WTC11 (cell line): ENCODE measurements at regions not wholly inside any gene's neighbourhood (a gene's known extent, or its start where the extent isn't known, plus 50 kb on each side); places are given as distances from the start of the nearest gene placed in this dataset.

ENCODE experiments used
- CBFB ChIP-seq: sonication (generic); formaldehyde crosslinking; IDR thresholded peaks from 2 replicates; pipeline ENCODE4 v1.8.1; 2022; ENCODE audit warnings: mild to moderate bottlenecking, low read depth, missing genetic modification reagents
- CREB1 ChIP-seq: sonication (generic); formaldehyde crosslinking; IDR thresholded peaks from 2 replicates; pipeline ENCODE4 v1.8.0; 2023; ENCODE audit warnings: mild to moderate bottlenecking, missing genetic modification reagents
- CTCF ChIP-seq: fragments of 200-600 bp; IDR thresholded peaks from 2 replicates; pipeline ENCODE4 v1.8.0; 2022; ENCODE audit warnings: antibody characterized with exemption
- E2F1 ChIP-seq: sonication (generic); formaldehyde crosslinking; IDR thresholded peaks from 2 replicates; pipeline ENCODE4 v1.8.0; 2022; ENCODE audit warnings: mild to moderate bottlenecking, missing genetic modification reagents
- JUN ChIP-seq: sonication (generic); formaldehyde crosslinking; IDR thresholded peaks from 2 replicates; pipeline ENCODE4 v1.8.0; 2023; ENCODE audit warnings: mild to moderate bottlenecking, missing genetic modification reagents
- MAX ChIP-seq: sonication (generic); formaldehyde crosslinking; IDR thresholded peaks from 2 replicates; pipeline ENCODE4 v1.8.0; 2022; ENCODE audit warnings: mild to moderate bottlenecking, missing genetic modification reagents
- MLX ChIP-seq: sonication (generic); formaldehyde crosslinking; IDR thresholded peaks from 2 replicates; pipeline ENCODE4 v1.8.1; 2023; ENCODE audit warnings: mild to moderate bottlenecking, missing genetic modification reagents, moderate library complexity
- NR2C2 ChIP-seq: sonication (generic); formaldehyde crosslinking; IDR thresholded peaks from 2 replicates; pipeline ENCODE4 v1.8.0; 2022; ENCODE audit warnings: mild to moderate bottlenecking, missing genetic modification reagents
- PRDM15 ChIP-seq: sonication (generic); formaldehyde crosslinking; IDR thresholded peaks from 2 replicates; pipeline ENCODE4 v1.8.0; 2022; ENCODE audit warnings: missing genetic modification reagents
- SMAD4 ChIP-seq: sonication (generic); formaldehyde crosslinking; IDR thresholded peaks from 2 replicates; pipeline ENCODE4 v1.8.0; 2022; ENCODE audit warnings: mild to moderate bottlenecking, missing genetic modification reagents
- USF2 ChIP-seq: sonication (generic); formaldehyde crosslinking; IDR thresholded peaks from 2 replicates; pipeline ENCODE4 v1.8.1; 2023; ENCODE audit warnings: mild to moderate bottlenecking, missing genetic modification reagents, moderate library complexity
- ZNF416 ChIP-seq: fragments of 250-450 bp; sonication (Bioruptor Pico); IDR thresholded peaks from 2 replicates; pipeline ENCODE4 v1.9.0; 2021; ENCODE audit warnings: mild to moderate bottlenecking, inconsistent platforms

GRCh38 chr21:23281917-23282316 lies 2283.7 kb downstream of the NCAM2 start:
- TF ChIP-seq CTCF, result no peak
- TF ChIP-seq USF2 (CRISPR knock-in tag), result no peak
- TF ChIP-seq E2F1 (CRISPR knock-in tag), result no peak
- TF ChIP-seq PRDM15, result no peak
- TF ChIP-seq NR2C2 (CRISPR knock-in tag), result no peak
- no peak for TF ChIP-seq SMAD4 (CRISPR knock-in tag)
- no peak for TF ChIP-seq MAX
- TF ChIP-seq MLX (CRISPR knock-in tag), result no peak
- TF ChIP-seq CBFB (CRISPR knock-in tag), result no peak
- TF ChIP-seq ZNF416 (CRISPR knock-in tag), result no peak
- TF ChIP-seq JUN, result no peak
- TF ChIP-seq CREB1, result no peak
